Endothelial cell of umbilical vein (primary cell): ENCODE measurements at regions not wholly inside any gene's neighbourhood (a gene's known extent, or its start where the extent isn't known, plus 50 kb on each side); places are given as distances from the start of the nearest gene placed in this dataset.

Source experiments
- BruUV-seq: library from RNA; stranded (reverse); fragments of 400-500 nt; replicated peaks from 2 replicates; lab custom pipeline; 2021; lab: Mats Ljungman, UMichigan
- CTCF ChIA-PET: fragments of 300-600, 350-600 bp; sonication (Branson Sonifier 250); formaldehyde crosslinking; loops from one replicate; lab custom pipeline; 2021; ENCODE audit warnings: antibody characterized with exemption, inconsistent platforms; lab: Charles Lee
- POLR2A ChIA-PET: fragments of 300-600, 350-600 bp; sonication (Branson Sonifier 250); formaldehyde crosslinking; loops from one replicate; lab custom pipeline; 2021; ENCODE audit warnings: antibody characterized with exemption, inconsistent platforms; lab: Charles Lee
- DNase-seq: peaks from one replicate; pipeline ENCODE4 v3.0.0-alpha.2; 2011; ENCODE audit warnings: low read depth, low spot score
- FAIRE-seq: peaks from 2 replicates; lab custom pipeline; 2011; peaks lifted over from hg19 to GRCh38; lab: Jason Lieb, UNC
- H2AFZ ChIP-seq: 2 replicates; pipeline ENCODE4 v1.6.0; 2012; ENCODE audit warnings: low read depth, low read length, control low read depth, inconsistent platforms
- H3K27ac ChIP-seq: 2 replicates; pipeline ENCODE4 v1.5.1; 2011; ENCODE audit warnings: low read depth, mild to moderate bottlenecking, control low read depth, low read length, moderate library complexity; ENCODE audit not compliant: insufficient read depth
- H3K27me3 ChIP-seq, 2 experiments: 2 replicates each; pipeline versions ENCODE4 v1.6.0 to v1.6.1; 2011; ENCODE audit warnings: low read length in 2 of 2, mixed read lengths in 1 of 2; ENCODE audit not compliant: control insufficient read depth in 2 of 2, insufficient read depth in 2 of 2
- H3K36me3 ChIP-seq, 2 experiments: 2 replicates in 1 of 2; 3 replicates in 1 of 2; pipeline ENCODE4 v1.5.1; 2011; ENCODE audit warnings: low read length in 2 of 2, mild to moderate bottlenecking in 1 of 2, moderate library complexity in 1 of 2; ENCODE audit not compliant: control insufficient read depth in 2 of 2, insufficient read depth in 2 of 2; ENCODE audit errors: extremely low read depth in 1 of 2
- H3K4me1 ChIP-seq: 3 replicates; pipeline ENCODE4 v1.5.1; 2011; ENCODE audit warnings: mild to moderate bottlenecking, low read length; ENCODE audit not compliant: control insufficient read depth, insufficient read depth; ENCODE audit errors: extremely low read depth
- H3K4me2 ChIP-seq: 2 replicates; pipeline ENCODE4 v1.6.1; 2011; ENCODE audit warnings: low read length, control low read depth, mixed read lengths; ENCODE audit not compliant: insufficient read depth
- H3K4me3 ChIP-seq, 3 experiments: fragments of 200-600 bp in 1 of 3; sonication (generic), shearing (Covaris generic) in 1 of 3; replicated peaks in 1 of 3; 2 replicates each; pipeline ENCODE4 v1.5.1; 2011 to 2016; ENCODE audit warnings: control low read depth in 3 of 3, low read length in 3 of 3, mild to moderate bottlenecking in 2 of 3, inconsistent platforms in 1 of 3, low read depth in 1 of 3, moderate library complexity in 1 of 3; ENCODE audit not compliant: insufficient read depth in 1 of 3
- H3K79me2 ChIP-seq: 2 replicates; pipeline ENCODE4 v1.6.0; 2012; ENCODE audit warnings: low read length, inconsistent platforms; ENCODE audit not compliant: control insufficient read depth, insufficient read depth
- H3K9ac ChIP-seq: replicated peaks from 2 replicates; pipeline ENCODE3; 2011; ENCODE audit warnings: low read length, control low read depth; ENCODE audit not compliant: insufficient read depth; ENCODE audit errors: extremely low read depth
- H3K9me1 ChIP-seq: replicated peaks from 3 replicates; pipeline ENCODE4 v1.6.0; 2011; ENCODE audit warnings: mild to moderate bottlenecking, low read length; ENCODE audit not compliant: control insufficient read depth, insufficient read depth; ENCODE audit errors: extremely low read depth
- H3K9me3 ChIP-seq: replicated peaks from 2 replicates; pipeline ENCODE4 v1.5.1; 2012; ENCODE audit warnings: low read length, inconsistent platforms; ENCODE audit not compliant: control insufficient read depth, insufficient read depth
- H4K20me1 ChIP-seq: replicated peaks from 2 replicates; pipeline ENCODE3; 2011; ENCODE audit warnings: mild to moderate bottlenecking, low read length; ENCODE audit not compliant: control insufficient read depth, insufficient read depth; ENCODE audit errors: extremely low read depth
- EZH2 ChIP-seq: IDR thresholded peaks from 2 replicates; pipeline ENCODE4 v1.6.1; 2012; ENCODE audit warnings: borderline replicate concordance, low read depth, mild to moderate bottlenecking, moderate library complexity, low read length, inconsistent platforms; ENCODE audit not compliant: severe bottlenecking
- FOS ChIP-seq: IDR thresholded peaks from 2 replicates; pipeline ENCODE4 v1.6.1; 2011; ENCODE audit warnings: mild to moderate bottlenecking, low read length, moderate library complexity, borderline replicate concordance; ENCODE audit not compliant: insufficient read depth
- GATA2 ChIP-seq: IDR thresholded peaks from 2 replicates; pipeline ENCODE4 v1.7.0; 2011; ENCODE audit warnings: low read depth, mild to moderate bottlenecking, moderate library complexity, mixed read lengths, low read length; ENCODE audit not compliant: insufficient read length, insufficient read depth
- JUN ChIP-seq: IDR thresholded peaks from 2 replicates; pipeline ENCODE4 v1.6.1; 2011; ENCODE audit warnings: borderline replicate concordance, low read depth; ENCODE audit not compliant: insufficient read length, insufficient read depth
- MYC ChIP-seq: IDR thresholded peaks from one replicate; pipeline ENCODE4 v1.6.1; 2011; ENCODE audit warnings: mild to moderate bottlenecking, low read depth, low read length
- POLR2A ChIP-seq: IDR thresholded peaks from 2 replicates; pipeline ENCODE4 v1.6.1; 2012; ENCODE audit warnings: low read depth, mild to moderate bottlenecking, control low read depth, low read length
- POLR2AphosphoS5 ChIP-seq: IDR thresholded peaks from 2 replicates; pipeline ENCODE4 v1.6.1; 2012; ENCODE audit warnings: low read depth, mild to moderate bottlenecking, control low read depth, low read length, moderate library complexity; ENCODE audit not compliant: insufficient read depth
- dilution Hi-C: fragments of 300-500 bp; cut with MboI; formaldehyde crosslinking; loops from one replicate; pipeline ENCODE4 v1.15.0; 2019; ENCODE audit warnings: low sequenced_read_pairs; ENCODE audit not compliant: extremely low pct_ligation_motif_present
- intact Hi-C: fragments of 100-400 bp; cut with micrococcal nuclease; formaldehyde crosslinking; loops from one replicate; pipeline ENCODE4 v1.10.0; 2022
- TF ChIP-seq, protein P1 (sequence below): IDR thresholded peaks from 2 replicates; pipeline ENCODE4 v1.6.1; 2011; ENCODE audit not compliant: insufficient read depth, insufficient read length
- TF ChIP-seq, protein P2 (sequence below), 2 donors: IDR thresholded peaks; 1 replicate in 1 of 2; 2 replicates in 1 of 2; pipeline ENCODE4 v1.5.1; 2011; ENCODE audit warnings: low read length in 2 of 2, mild to moderate bottlenecking in 2 of 2, moderate library complexity in 2 of 2, control low read depth in 1 of 2, inconsistent platforms in 1 of 2, low read depth in 1 of 2; ENCODE audit not compliant: insufficient read depth in 1 of 2; ENCODE audit errors: extremely low read depth in 1 of 2

DNA sequence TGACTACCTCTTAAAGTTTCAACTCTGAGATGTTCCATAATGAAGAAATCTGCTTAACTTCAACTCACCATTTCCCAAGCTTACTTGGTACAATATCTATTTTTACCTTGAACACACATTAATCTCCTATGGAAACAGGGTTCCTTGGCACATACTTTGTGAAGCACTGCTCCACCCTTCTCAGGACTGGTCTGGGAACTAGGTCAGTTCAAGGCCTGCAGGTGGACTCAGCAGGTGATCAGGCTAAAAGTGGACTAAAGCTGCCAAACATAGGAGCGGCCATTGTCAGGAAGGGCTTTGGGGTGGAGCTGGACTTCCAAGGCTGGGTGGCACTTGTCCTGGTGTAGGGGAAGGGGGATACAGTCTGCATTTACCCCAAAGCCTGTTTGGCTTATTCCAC lies 202.3 kb downstream of the NUAK1 start:
- no peak for FAIRE-seq
- TF ChIP-seq GATA2 (no peak), JUN (no peak), FOS (no peak), POLR2AphosphoS5 (no peak), POLR2A (no peak), MYC (no peak), EZH2 (no peak)
- TF ChIP-seq, protein P1, sequence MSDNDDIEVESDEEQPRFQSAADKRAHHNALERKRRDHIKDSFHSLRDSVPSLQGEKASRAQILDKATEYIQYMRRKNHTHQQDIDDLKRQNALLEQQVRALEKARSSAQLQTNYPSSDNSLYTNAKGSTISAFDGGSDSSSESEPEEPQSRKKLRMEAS, result no peak
- TF ChIP-seq, protein P2, sequence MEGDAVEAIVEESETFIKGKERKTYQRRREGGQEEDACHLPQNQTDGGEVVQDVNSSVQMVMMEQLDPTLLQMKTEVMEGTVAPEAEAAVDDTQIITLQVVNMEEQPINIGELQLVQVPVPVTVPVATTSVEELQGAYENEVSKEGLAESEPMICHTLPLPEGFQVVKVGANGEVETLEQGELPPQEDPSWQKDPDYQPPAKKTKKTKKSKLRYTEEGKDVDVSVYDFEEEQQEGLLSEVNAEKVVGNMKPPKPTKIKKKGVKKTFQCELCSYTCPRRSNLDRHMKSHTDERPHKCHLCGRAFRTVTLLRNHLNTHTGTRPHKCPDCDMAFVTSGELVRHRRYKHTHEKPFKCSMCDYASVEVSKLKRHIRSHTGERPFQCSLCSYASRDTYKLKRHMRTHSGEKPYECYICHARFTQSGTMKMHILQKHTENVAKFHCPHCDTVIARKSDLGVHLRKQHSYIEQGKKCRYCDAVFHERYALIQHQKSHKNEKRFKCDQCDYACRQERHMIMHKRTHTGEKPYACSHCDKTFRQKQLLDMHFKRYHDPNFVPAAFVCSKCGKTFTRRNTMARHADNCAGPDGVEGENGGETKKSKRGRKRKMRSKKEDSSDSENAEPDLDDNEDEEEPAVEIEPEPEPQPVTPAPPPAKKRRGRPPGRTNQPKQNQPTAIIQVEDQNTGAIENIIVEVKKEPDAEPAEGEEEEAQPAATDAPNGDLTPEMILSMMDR (IDR thresholded peaks at IDR 0.05; ENCODE audit: extremely low read depth in 1 of 2, insufficient read depth in 1 of 2, low read depth in 1 of 2, low read length in 2 of 2), result no peak
- intact Hi-C loops (no loop called here), dilution Hi-C loops (no loop called here)
- DNase-seq, result no peak
- Histone ChIP-seq H3K4me1 (peaks cover 28% of the 10 kb centered on the region), H4K20me1 (no peaks in the 10 kb centered on the region), H3K4me3 (no peak overlapping the region), H3K9ac (no peak overlapping the region), H3K9me3 (no peaks in the 10 kb centered on the region), H2AFZ (no peak overlapping the region), H3K36me3 (no peaks in the 10 kb centered on the region), H3K4me2 (no peak overlapping the region), H3K9me1 (no peaks in the 10 kb centered on the region), H3K27me3 (no peaks in the 10 kb centered on the region), H3K79me2 (no peaks in the 10 kb centered on the region), H3K27ac (no peak overlapping the region)
- ChIA-PET CTCF (interaction anchor here (0.8 to 1.4 kb wide), 6 partner anchors 10 to 516 kb away, joined by 3 to 4 read pairs (median 3); no protein-coding TSS in a partner anchor), POLR2A (no interaction called here)
- no TSS peak for BruUV-seq
